Smooth muscle cell (in vitro differentiated cells): ENCODE measurements at regions not wholly inside any gene's neighbourhood (a gene's known extent, or its start where the extent isn't known, plus 50 kb on each side); places are given as distances from the start of the nearest gene placed in this dataset.

Experiments
- DNase-seq: peaks from one replicate; lab custom pipeline; 2025; ENCODE audit not compliant: unreplicated experiment; lab: John Stamatoyannopoulos, UW
- H2AFZ ChIP-seq: fragments of 200-600 bp; sonication (generic); 2 replicates; pipeline ENCODE4 v1.6.0; 2016; ENCODE audit warnings: antibody characterized with exemption, low read depth, mild to moderate bottlenecking
- H3F3A ChIP-seq: fragments of 200-600 bp; sonication (generic); 2 replicates; pipeline ENCODE4 v1.6.0; 2017; ENCODE audit warnings: antibody characterized with exemption, low read depth
- H3K27ac ChIP-seq: fragments of 200-600 bp; sonication (generic); 2 replicates; pipeline ENCODE4 v1.5.1; 2016; ENCODE audit warnings: low read depth, mild to moderate bottlenecking
- H3K27me3 ChIP-seq: fragments of 200-600 bp; sonication (generic); 2 replicates; pipeline ENCODE4 v1.6.1; 2016; ENCODE audit warnings: low read depth, mild to moderate bottlenecking
- H3K36me3 ChIP-seq: fragments of 200-600 bp; sonication (generic); 2 replicates; pipeline ENCODE4 v1.5.1; 2016; ENCODE audit warnings: low read depth
- H3K4me1 ChIP-seq: fragments of 200-600 bp; sonication (generic); 2 replicates; pipeline ENCODE4 v1.5.1; 2016; ENCODE audit warnings: low read depth
- H3K4me2 ChIP-seq: fragments of 200-600 bp; sonication (generic); 2 replicates; pipeline ENCODE4 v1.6.0; 2016; ENCODE audit warnings: mild to moderate bottlenecking
- H3K4me3 ChIP-seq: fragments of 200-600 bp; sonication (generic); 2 replicates; pipeline ENCODE4 v1.5.1; 2016; ENCODE audit warnings: mild to moderate bottlenecking
- H3K79me2 ChIP-seq: fragments of 200-600 bp; sonication (generic); 2 replicates; pipeline ENCODE4 v1.6.0; 2016; ENCODE audit warnings: low read depth, mild to moderate bottlenecking
- H3K9ac ChIP-seq: fragments of 200-600 bp; sonication (generic); 2 replicates; pipeline ENCODE4 v1.6.0; 2016; ENCODE audit warnings: low read depth
- H3K9me3 ChIP-seq: fragments of 200-600 bp; sonication (generic); replicated peaks from 2 replicates; pipeline ENCODE4 v1.5.1; 2016; ENCODE audit warnings: low read depth
- H4K20me1 ChIP-seq: fragments of 200-600 bp; sonication (generic); 2 replicates; pipeline ENCODE4 v1.6.0; 2016; ENCODE audit warnings: low read depth
- WGBS: methylation state at CpG from one replicate; pipeline ENCODE4 v1.1.7; 2016; ENCODE audit warnings: low lambda C conversion rate; 5-methylcytosine and 5-hydroxymethylcytosine counted together
- TF ChIP-seq, protein P1 (sequence below): fragments of 200-600 bp; sonication (generic); IDR thresholded peaks from 2 replicates; pipeline ENCODE4 v1.5.1; 2017; ENCODE audit warnings: borderline replicate concordance, mild to moderate bottlenecking, antibody characterized with exemption; ENCODE audit not compliant: insufficient read depth, poor library complexity, severe bottlenecking

DNA sequence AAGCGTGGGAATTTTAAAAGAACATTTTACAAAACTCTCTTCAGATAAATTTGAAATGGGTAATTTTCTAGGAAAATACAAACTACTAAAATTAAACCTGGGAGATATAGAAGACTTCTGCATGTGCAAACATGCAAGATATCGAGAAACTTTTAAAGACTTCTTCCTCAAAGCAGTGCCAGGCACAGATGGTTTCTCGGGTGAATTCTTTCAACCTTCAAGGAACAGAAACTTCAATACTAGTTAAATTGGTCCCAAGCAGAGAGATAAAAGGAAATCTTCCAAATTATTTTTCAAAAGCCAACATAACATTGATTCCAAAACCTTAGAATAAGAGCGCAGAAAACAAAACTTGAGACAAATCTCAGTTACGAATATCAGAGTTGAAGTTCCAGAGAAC lies 732.7 kb downstream of the PDCD6IP start:
- TF ChIP-seq, protein P1, sequence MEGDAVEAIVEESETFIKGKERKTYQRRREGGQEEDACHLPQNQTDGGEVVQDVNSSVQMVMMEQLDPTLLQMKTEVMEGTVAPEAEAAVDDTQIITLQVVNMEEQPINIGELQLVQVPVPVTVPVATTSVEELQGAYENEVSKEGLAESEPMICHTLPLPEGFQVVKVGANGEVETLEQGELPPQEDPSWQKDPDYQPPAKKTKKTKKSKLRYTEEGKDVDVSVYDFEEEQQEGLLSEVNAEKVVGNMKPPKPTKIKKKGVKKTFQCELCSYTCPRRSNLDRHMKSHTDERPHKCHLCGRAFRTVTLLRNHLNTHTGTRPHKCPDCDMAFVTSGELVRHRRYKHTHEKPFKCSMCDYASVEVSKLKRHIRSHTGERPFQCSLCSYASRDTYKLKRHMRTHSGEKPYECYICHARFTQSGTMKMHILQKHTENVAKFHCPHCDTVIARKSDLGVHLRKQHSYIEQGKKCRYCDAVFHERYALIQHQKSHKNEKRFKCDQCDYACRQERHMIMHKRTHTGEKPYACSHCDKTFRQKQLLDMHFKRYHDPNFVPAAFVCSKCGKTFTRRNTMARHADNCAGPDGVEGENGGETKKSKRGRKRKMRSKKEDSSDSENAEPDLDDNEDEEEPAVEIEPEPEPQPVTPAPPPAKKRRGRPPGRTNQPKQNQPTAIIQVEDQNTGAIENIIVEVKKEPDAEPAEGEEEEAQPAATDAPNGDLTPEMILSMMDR = no peak
- Histone ChIP-seq H2AFZ (no peak overlapping the region), H3K27me3 (no peaks in the 10 kb centered on the region), H3K79me2 (no peaks in the 10 kb centered on the region), H3K9ac (no peak overlapping the region), H3K36me3 (no peaks in the 10 kb centered on the region), H3K4me1 (no peaks in the 10 kb centered on the region), H3K27ac (no peak overlapping the region), H3K9me3 (no peaks in the 10 kb centered on the region), H3K4me3 (no peak overlapping the region), H3K4me2 (no peak overlapping the region), H3F3A (no peaks in the 10 kb centered on the region), H4K20me1 (no peaks in the 10 kb centered on the region)
- DNase-seq = no peak
- WGBS = 98% methylated on average over 5 of the region's 5 CpGs

GRCh38 chr3:34533451-34533850 lies 735.0 kb downstream of the PDCD6IP start:
- Histone ChIP-seq H3K4me1 (no peaks in the 10 kb centered on the region), H3K4me3 (no peak overlapping the region), H3K36me3 (no peaks in the 10 kb centered on the region), H3K27ac (no peak overlapping the region), H3K27me3 (no peaks in the 10 kb centered on the region), H3F3A (no peaks in the 10 kb centered on the region), H3K9ac (no peak overlapping the region), H3K79me2 (no peaks in the 10 kb centered on the region), H2AFZ (no peak overlapping the region), H4K20me1 (no peaks in the 10 kb centered on the region), H3K4me2 (no peak overlapping the region), H3K9me3 (no peaks in the 10 kb centered on the region)
- WGBS = 77% methylated on average over 2 of the region's 2 CpGs
- DNase-seq = no peak
- TF ChIP-seq, protein P1 = no peak

DNA sequence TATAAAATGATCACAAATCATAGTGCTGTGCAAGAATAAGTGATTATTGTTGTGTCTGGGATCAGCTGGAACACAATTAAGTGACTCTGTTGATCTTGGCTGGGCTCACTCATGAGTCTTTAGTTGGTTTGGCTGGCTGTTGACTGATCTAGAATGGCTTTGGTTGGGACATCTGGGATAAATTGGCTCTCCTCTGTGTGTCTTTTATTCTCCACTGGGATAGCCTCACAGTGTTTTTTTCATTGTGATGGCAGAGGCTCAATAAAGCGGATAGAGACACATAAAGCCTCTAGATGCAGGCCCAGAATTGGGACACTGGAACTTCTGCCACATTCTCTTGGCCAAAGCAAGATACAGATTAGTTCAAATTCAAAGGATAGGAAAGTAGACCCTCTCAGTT lies 735.6 kb downstream of the PDCD6IP start:
- Histone ChIP-seq H3K79me2 (no peaks in the 10 kb centered on the region), H3K4me1 (no peaks in the 10 kb centered on the region), H3F3A (no peaks in the 10 kb centered on the region), H3K27ac (no peak overlapping the region), H2AFZ (no peak overlapping the region), H3K27me3 (no peaks in the 10 kb centered on the region), H3K4me2 (no peak overlapping the region), H3K36me3 (no peaks in the 10 kb centered on the region), H4K20me1 (no peaks in the 10 kb centered on the region), H3K4me3 (no peak overlapping the region), H3K9me3 (no peaks in the 10 kb centered on the region), H3K9ac (no peak overlapping the region)
- 75% methylated on average over 1 of the region's 1 CpG for WGBS
- TF ChIP-seq, protein P1 = no peak
- no peak for DNase-seq

GRCh38 chr3:34544136-34544535 lies 745.7 kb downstream of the PDCD6IP start:
- Histone ChIP-seq H3K4me1 (no peaks in the 10 kb centered on the region), H3K9me3 (no peaks in the 10 kb centered on the region), H3K9ac (no peak overlapping the region), H3K4me3 (no peak overlapping the region), H3K4me2 (no peak overlapping the region), H3K27ac (no peak overlapping the region), H3K36me3 (no peaks in the 10 kb centered on the region), H4K20me1 (no peaks in the 10 kb centered on the region), H2AFZ (no peak overlapping the region), H3K79me2 (no peaks in the 10 kb centered on the region), H3F3A (no peaks in the 10 kb centered on the region), H3K27me3 (no peaks in the 10 kb centered on the region)
- TF ChIP-seq, protein P1 = no peak
- 95% methylated on average over 4 of the region's 4 CpGs for WGBS
- DNase-seq = no peak
